Neural progenitor cell (in vitro differentiated cells): ENCODE measurements at regions not wholly inside any gene's neighbourhood (a gene's known extent, or its start where the extent isn't known, plus 50 kb on each side); places are given as distances from the start of the nearest gene placed in this dataset.

Source experiments
- DNase-seq: peaks from one replicate; pipeline ENCODE4 v3.0.0-alpha.2; 2016; ENCODE audit warnings: low spot score
- H2AFZ ChIP-seq: fragments of 200-600 bp; sonication (generic); replicated peaks from 2 replicates; pipeline ENCODE4 v1.6.1; 2016; ENCODE audit warnings: antibody characterized with exemption
- H3F3A ChIP-seq: fragments of 200-600 bp; sonication (generic); 2 replicates; pipeline ENCODE4 v1.6.1; 2016; ENCODE audit warnings: antibody characterized with exemption, low read depth
- H3K27ac ChIP-seq: fragments of 200-600 bp; sonication (generic); 2 replicates; pipeline ENCODE4 v1.5.1; 2016; ENCODE audit warnings: mild to moderate bottlenecking
- H3K27me3 ChIP-seq: fragments of 200-600 bp; sonication (generic); 2 replicates; pipeline ENCODE4 v1.6.1; 2016; ENCODE audit warnings: mild to moderate bottlenecking, moderate library complexity
- H3K36me3 ChIP-seq: fragments of 200-600 bp; sonication (generic); 2 replicates; pipeline ENCODE4 v1.5.1; 2016
- H3K4me1 ChIP-seq: fragments of 200-600 bp; sonication (generic); 2 replicates; pipeline ENCODE4 v1.6.1; 2016; ENCODE audit warnings: mixed run types
- H3K4me2 ChIP-seq: fragments of 200-600 bp; sonication (generic); 2 replicates; pipeline ENCODE4 v1.6.1; 2016
- H3K4me3 ChIP-seq: fragments of 200-600 bp; sonication (generic); 2 replicates; pipeline ENCODE4 v1.5.1; 2016
- H3K79me2 ChIP-seq: fragments of 200-600 bp; sonication (generic); 2 replicates; pipeline ENCODE4 v1.6.1; 2016; ENCODE audit warnings: low read depth
- H3K9ac ChIP-seq: fragments of 200-600 bp; sonication (generic); 2 replicates; pipeline ENCODE4 v1.6.1; 2016
- H3K9me3 ChIP-seq: fragments of 200-600 bp; sonication (generic); 2 replicates; pipeline ENCODE4 v1.5.1; 2016; ENCODE audit warnings: low read depth
- H4K20me1 ChIP-seq: fragments of 200-600 bp; sonication (generic); 2 replicates; pipeline ENCODE4 v1.6.1; 2016; ENCODE audit warnings: low read depth
- H3K27ac Mint-ChIP-seq: 3 replicates; pipeline ENCODE4 v1.8.0; 2021; ENCODE audit warnings: mixed read lengths
- H3K27me3 Mint-ChIP-seq: 2 replicates; pipeline ENCODE4 v1.8.0; 2022; ENCODE audit warnings: low read depth, mild to moderate bottlenecking, inconsistent platforms, moderate library complexity, mixed read lengths; ENCODE audit not compliant: insufficient read depth
- H3K36me3 Mint-ChIP-seq: 3 replicates; pipeline ENCODE4 v1.8.0; 2021; ENCODE audit warnings: mixed read lengths
- H3K4me1 Mint-ChIP-seq: 3 replicates; pipeline ENCODE4 v1.8.0; 2021; ENCODE audit warnings: mixed read lengths
- H3K4me3 Mint-ChIP-seq: 3 replicates; pipeline ENCODE4 v1.8.0; 2021; ENCODE audit warnings: mild to moderate bottlenecking, moderate library complexity, mixed read lengths
- H3K9me3 Mint-ChIP-seq: 3 replicates; pipeline ENCODE4 v1.8.0; 2020; ENCODE audit warnings: mixed read lengths
- EZH2 ChIP-seq: fragments of 200-600 bp; sonication (generic); IDR thresholded peaks from 2 replicates; pipeline ENCODE4 v1.6.1; 2017; ENCODE audit warnings: antibody characterized with exemption, mild to moderate bottlenecking, moderate library complexity
- EZH2phosphoT487 ChIP-seq: fragments of 200-600 bp; sonication (generic); IDR thresholded peaks from 2 replicates; pipeline ENCODE4 v1.6.1; 2017; ENCODE audit warnings: antibody characterized with exemption
- TF ChIP-seq, protein P1 (sequence below): fragments of 200-600 bp; sonication (generic); IDR thresholded peaks from 2 replicates; pipeline ENCODE4 v1.5.1; 2017; ENCODE audit warnings: antibody characterized with exemption, mild to moderate bottlenecking

GRCh38 chr11:120028181-120028896 is 109.6 kb downstream of the TRIM29 start:
- Mint-ChIP-seq H3K9me3 (peaks cover 3% of the 10 kb centered on the region), H3K27me3 (peaks cover 5% of the 10 kb centered on the region), H3K27ac (no peak overlapping the region), H3K4me1 (peaks cover 42% of the 10 kb centered on the region), H3K36me3 (no peaks in the 10 kb centered on the region), H3K4me3 (no peak overlapping the region)
- no peaks in the 10 kb centered on the region for H3K79me2 ChIP-seq
- no peaks in the 10 kb centered on the region for H3K9me3 ChIP-seq
- H3K4me1 ChIP-seq = peaks cover 43% of the 10 kb centered on the region
- no peak overlapping the region for H3K4me2 ChIP-seq
- H3K27ac ChIP-seq = no peak overlapping the region
- H3K4me3 ChIP-seq = no peak overlapping the region
- no peak overlapping the region for H2AFZ ChIP-seq
- H3K9ac ChIP-seq = no peak overlapping the region
- DNase-seq = no peak
- peaks cover 22% of the 10 kb centered on the region for H3F3A ChIP-seq
- no peaks in the 10 kb centered on the region for H4K20me1 ChIP-seq
- no peaks in the 10 kb centered on the region for H3K36me3 ChIP-seq
- H3K27me3 ChIP-seq = no peaks in the 10 kb centered on the region
- TF ChIP-seq EZH2 (no peak), EZH2phosphoT487 (no peak)

DNA sequence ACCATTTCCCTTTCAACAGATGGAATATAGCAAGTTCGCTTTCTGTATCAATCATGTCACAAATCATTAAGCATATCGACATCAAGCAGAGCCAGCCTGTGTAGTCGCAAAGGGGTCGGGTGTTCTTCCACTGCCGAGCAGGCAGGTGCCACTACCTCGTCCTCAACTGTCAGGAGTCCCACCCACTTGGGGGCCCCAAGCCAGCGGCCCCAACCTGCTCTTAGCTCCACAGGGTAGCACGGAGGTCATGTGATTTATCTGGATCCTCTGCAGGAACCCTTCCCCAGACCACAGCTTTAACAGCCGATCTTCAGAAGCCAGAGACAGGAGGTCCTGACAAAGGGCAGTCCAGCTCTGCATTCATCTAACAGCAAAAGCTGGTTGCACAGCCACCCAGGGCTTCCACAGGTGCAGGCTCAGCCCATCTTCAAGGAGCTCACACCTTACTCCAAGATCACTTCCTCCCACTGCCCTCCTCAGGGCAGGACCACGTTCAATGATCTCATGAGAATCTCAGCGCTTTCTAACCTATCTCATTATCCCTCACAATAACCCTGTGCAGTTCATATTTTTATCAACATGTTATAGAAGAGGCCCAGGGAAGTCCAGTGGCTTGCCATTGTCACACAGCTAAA is 110.2 kb downstream of the TRIM29 start:
- H3K36me3 Mint-ChIP-seq = no peaks in the 10 kb centered on the region
- H3K9me3 Mint-ChIP-seq = peaks cover 3% of the 10 kb centered on the region
- Histone ChIP-seq H3K4me1 (peaks cover 45% of the 10 kb centered on the region), H2AFZ (no peak overlapping the region), H3K36me3 (no peaks in the 10 kb centered on the region), H3K4me2 (no peak overlapping the region), H3K27me3 (no peaks in the 10 kb centered on the region), H3K9ac (no peak overlapping the region), H3K27ac (no peak overlapping the region), H3F3A (peaks cover 24% of the 10 kb centered on the region), H3K4me3 (no peak overlapping the region), H3K79me2 (no peaks in the 10 kb centered on the region), H4K20me1 (no peaks in the 10 kb centered on the region), H3K9me3 (no peaks in the 10 kb centered on the region)
- peaks cover 3% of the 10 kb centered on the region for H3K27me3 Mint-ChIP-seq
- TF ChIP-seq, protein P1, sequence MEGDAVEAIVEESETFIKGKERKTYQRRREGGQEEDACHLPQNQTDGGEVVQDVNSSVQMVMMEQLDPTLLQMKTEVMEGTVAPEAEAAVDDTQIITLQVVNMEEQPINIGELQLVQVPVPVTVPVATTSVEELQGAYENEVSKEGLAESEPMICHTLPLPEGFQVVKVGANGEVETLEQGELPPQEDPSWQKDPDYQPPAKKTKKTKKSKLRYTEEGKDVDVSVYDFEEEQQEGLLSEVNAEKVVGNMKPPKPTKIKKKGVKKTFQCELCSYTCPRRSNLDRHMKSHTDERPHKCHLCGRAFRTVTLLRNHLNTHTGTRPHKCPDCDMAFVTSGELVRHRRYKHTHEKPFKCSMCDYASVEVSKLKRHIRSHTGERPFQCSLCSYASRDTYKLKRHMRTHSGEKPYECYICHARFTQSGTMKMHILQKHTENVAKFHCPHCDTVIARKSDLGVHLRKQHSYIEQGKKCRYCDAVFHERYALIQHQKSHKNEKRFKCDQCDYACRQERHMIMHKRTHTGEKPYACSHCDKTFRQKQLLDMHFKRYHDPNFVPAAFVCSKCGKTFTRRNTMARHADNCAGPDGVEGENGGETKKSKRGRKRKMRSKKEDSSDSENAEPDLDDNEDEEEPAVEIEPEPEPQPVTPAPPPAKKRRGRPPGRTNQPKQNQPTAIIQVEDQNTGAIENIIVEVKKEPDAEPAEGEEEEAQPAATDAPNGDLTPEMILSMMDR = no peak
- TF ChIP-seq EZH2 (no peak), EZH2phosphoT487 (no peak)
- H3K4me3 Mint-ChIP-seq = no peak overlapping the region
- peaks cover 49% of the 10 kb centered on the region for H3K4me1 Mint-ChIP-seq
- DNase-seq = no peak
- H3K27ac Mint-ChIP-seq = peak overlapping the region; percentile 31

GRCh38 chr11:120025606-120026335 is 112.1 kb downstream of the TRIM29 start:
- no peak overlapping the region for H3K4me3 ChIP-seq
- no peaks in the 10 kb centered on the region for H4K20me1 ChIP-seq
- H2AFZ ChIP-seq = no peak overlapping the region
- peaks cover 16% of the 10 kb centered on the region for H3F3A ChIP-seq
- H3K4me1 ChIP-seq = peaks cover 31% of the 10 kb centered on the region
- H3K27me3 Mint-ChIP-seq = peaks cover 3% of the 10 kb centered on the region
- no peak overlapping the region for H3K27ac Mint-ChIP-seq
- H3K9ac ChIP-seq = no peak overlapping the region
- no peak overlapping the region for H3K4me3 Mint-ChIP-seq
- TF ChIP-seq, protein P1 = no peak
- no peak for TF ChIP-seq EZH2
- no peak for TF ChIP-seq EZH2phosphoT487
- no peak overlapping the region for H3K4me2 ChIP-seq
- peaks cover 43% of the 10 kb centered on the region for H3K4me1 Mint-ChIP-seq
- no peaks in the 10 kb centered on the region for H3K36me3 ChIP-seq
- no peak overlapping the region for H3K27ac ChIP-seq
- H3K27me3 ChIP-seq = no peaks in the 10 kb centered on the region
- H3K9me3 ChIP-seq = no peaks in the 10 kb centered on the region
- DNase-seq = no peak
- H3K79me2 ChIP-seq = no peaks in the 10 kb centered on the region
- H3K9me3 Mint-ChIP-seq = peaks cover 3% of the 10 kb centered on the region
- no peaks in the 10 kb centered on the region for H3K36me3 Mint-ChIP-seq
